Neural progenitor cell (in vitro differentiated cells): ENCODE measurements at regions not wholly inside any gene's neighbourhood (a gene's known extent, or its start where the extent isn't known, plus 50 kb on each side); places are given as distances from the start of the nearest gene placed in this dataset.

ENCODE experiments used
- DNase-seq: peaks from one replicate; pipeline ENCODE4 v3.0.0-alpha.2; 2016; ENCODE audit warnings: low spot score
- H2AFZ ChIP-seq: fragments of 200-600 bp; sonication (generic); replicated peaks from 2 replicates; pipeline ENCODE4 v1.6.1; 2016; ENCODE audit warnings: antibody characterized with exemption
- H3F3A ChIP-seq: fragments of 200-600 bp; sonication (generic); 2 replicates; pipeline ENCODE4 v1.6.1; 2016; ENCODE audit warnings: antibody characterized with exemption, low read depth
- H3K27ac ChIP-seq: fragments of 200-600 bp; sonication (generic); 2 replicates; pipeline ENCODE4 v1.5.1; 2016; ENCODE audit warnings: mild to moderate bottlenecking
- H3K27me3 ChIP-seq: fragments of 200-600 bp; sonication (generic); 2 replicates; pipeline ENCODE4 v1.6.1; 2016; ENCODE audit warnings: mild to moderate bottlenecking, moderate library complexity
- H3K36me3 ChIP-seq: fragments of 200-600 bp; sonication (generic); 2 replicates; pipeline ENCODE4 v1.5.1; 2016
- H3K4me1 ChIP-seq: fragments of 200-600 bp; sonication (generic); 2 replicates; pipeline ENCODE4 v1.6.1; 2016; ENCODE audit warnings: mixed run types
- H3K4me2 ChIP-seq: fragments of 200-600 bp; sonication (generic); 2 replicates; pipeline ENCODE4 v1.6.1; 2016
- H3K4me3 ChIP-seq: fragments of 200-600 bp; sonication (generic); 2 replicates; pipeline ENCODE4 v1.5.1; 2016
- H3K79me2 ChIP-seq: fragments of 200-600 bp; sonication (generic); 2 replicates; pipeline ENCODE4 v1.6.1; 2016; ENCODE audit warnings: low read depth
- H3K9ac ChIP-seq: fragments of 200-600 bp; sonication (generic); 2 replicates; pipeline ENCODE4 v1.6.1; 2016
- H3K9me3 ChIP-seq: fragments of 200-600 bp; sonication (generic); 2 replicates; pipeline ENCODE4 v1.5.1; 2016; ENCODE audit warnings: low read depth
- H4K20me1 ChIP-seq: fragments of 200-600 bp; sonication (generic); 2 replicates; pipeline ENCODE4 v1.6.1; 2016; ENCODE audit warnings: low read depth
- H3K27ac Mint-ChIP-seq: 3 replicates; pipeline ENCODE4 v1.8.0; 2021; ENCODE audit warnings: mixed read lengths
- H3K27me3 Mint-ChIP-seq: 2 replicates; pipeline ENCODE4 v1.8.0; 2022; ENCODE audit warnings: low read depth, mild to moderate bottlenecking, inconsistent platforms, moderate library complexity, mixed read lengths; ENCODE audit not compliant: insufficient read depth
- H3K36me3 Mint-ChIP-seq: 3 replicates; pipeline ENCODE4 v1.8.0; 2021; ENCODE audit warnings: mixed read lengths
- H3K4me1 Mint-ChIP-seq: 3 replicates; pipeline ENCODE4 v1.8.0; 2021; ENCODE audit warnings: mixed read lengths
- H3K4me3 Mint-ChIP-seq: 3 replicates; pipeline ENCODE4 v1.8.0; 2021; ENCODE audit warnings: mild to moderate bottlenecking, moderate library complexity, mixed read lengths
- H3K9me3 Mint-ChIP-seq: 3 replicates; pipeline ENCODE4 v1.8.0; 2020; ENCODE audit warnings: mixed read lengths
- EZH2 ChIP-seq: fragments of 200-600 bp; sonication (generic); IDR thresholded peaks from 2 replicates; pipeline ENCODE4 v1.6.1; 2017; ENCODE audit warnings: antibody characterized with exemption, mild to moderate bottlenecking, moderate library complexity
- EZH2phosphoT487 ChIP-seq: fragments of 200-600 bp; sonication (generic); IDR thresholded peaks from 2 replicates; pipeline ENCODE4 v1.6.1; 2017; ENCODE audit warnings: antibody characterized with exemption
- TF ChIP-seq, protein P1 (sequence below): fragments of 200-600 bp; sonication (generic); IDR thresholded peaks from 2 replicates; pipeline ENCODE4 v1.5.1; 2017; ENCODE audit warnings: antibody characterized with exemption, mild to moderate bottlenecking

DNA sequence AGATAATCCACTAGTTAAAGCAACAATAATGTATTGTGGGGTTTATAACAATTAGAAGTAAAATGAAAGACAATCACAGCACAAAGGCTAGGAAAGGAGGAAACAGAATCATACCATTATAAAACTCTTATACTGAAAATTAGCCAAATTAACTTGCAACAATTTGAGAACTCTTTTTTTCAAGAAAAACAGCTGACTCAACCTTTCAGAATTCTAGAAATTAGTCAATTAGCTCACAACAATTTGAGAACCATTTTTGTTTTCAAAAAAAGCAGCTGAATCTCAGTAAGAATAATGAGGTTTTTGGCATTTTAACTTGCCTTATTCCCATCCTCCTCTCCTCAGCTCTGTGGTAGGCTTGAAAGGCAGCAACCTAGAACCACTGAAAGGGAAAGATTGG lies 269.9 kb downstream of the NPR3 start:
- Mint-ChIP-seq H3K27ac (no peak overlapping the region), H3K4me1 (no peaks in the 10 kb centered on the region), H3K4me3 (no peak overlapping the region), H3K36me3 (no peaks in the 10 kb centered on the region), H3K27me3 (no peaks in the 10 kb centered on the region), H3K9me3 (no peaks in the 10 kb centered on the region)
- H3K36me3 ChIP-seq: no peaks in the 10 kb centered on the region
- H3K4me1 ChIP-seq: peaks cover 9% of the 10 kb centered on the region
- H3K4me3 ChIP-seq: no peak overlapping the region
- no peaks in the 10 kb centered on the region for H4K20me1 ChIP-seq
- TF ChIP-seq, protein P1, sequence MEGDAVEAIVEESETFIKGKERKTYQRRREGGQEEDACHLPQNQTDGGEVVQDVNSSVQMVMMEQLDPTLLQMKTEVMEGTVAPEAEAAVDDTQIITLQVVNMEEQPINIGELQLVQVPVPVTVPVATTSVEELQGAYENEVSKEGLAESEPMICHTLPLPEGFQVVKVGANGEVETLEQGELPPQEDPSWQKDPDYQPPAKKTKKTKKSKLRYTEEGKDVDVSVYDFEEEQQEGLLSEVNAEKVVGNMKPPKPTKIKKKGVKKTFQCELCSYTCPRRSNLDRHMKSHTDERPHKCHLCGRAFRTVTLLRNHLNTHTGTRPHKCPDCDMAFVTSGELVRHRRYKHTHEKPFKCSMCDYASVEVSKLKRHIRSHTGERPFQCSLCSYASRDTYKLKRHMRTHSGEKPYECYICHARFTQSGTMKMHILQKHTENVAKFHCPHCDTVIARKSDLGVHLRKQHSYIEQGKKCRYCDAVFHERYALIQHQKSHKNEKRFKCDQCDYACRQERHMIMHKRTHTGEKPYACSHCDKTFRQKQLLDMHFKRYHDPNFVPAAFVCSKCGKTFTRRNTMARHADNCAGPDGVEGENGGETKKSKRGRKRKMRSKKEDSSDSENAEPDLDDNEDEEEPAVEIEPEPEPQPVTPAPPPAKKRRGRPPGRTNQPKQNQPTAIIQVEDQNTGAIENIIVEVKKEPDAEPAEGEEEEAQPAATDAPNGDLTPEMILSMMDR: no peak
- TF ChIP-seq EZH2 (no peak), EZH2phosphoT487 (no peak)
- H3K9me3 ChIP-seq: no peaks in the 10 kb centered on the region
- H2AFZ ChIP-seq: no peak overlapping the region
- H3F3A ChIP-seq: no peaks in the 10 kb centered on the region
- H3K27ac ChIP-seq: no peak overlapping the region
- no peak overlapping the region for H3K4me2 ChIP-seq
- H3K79me2 ChIP-seq: no peaks in the 10 kb centered on the region
- DNase-seq: no peak
- H3K9ac ChIP-seq: no peak overlapping the region
- no peaks in the 10 kb centered on the region for H3K27me3 ChIP-seq

DNA sequence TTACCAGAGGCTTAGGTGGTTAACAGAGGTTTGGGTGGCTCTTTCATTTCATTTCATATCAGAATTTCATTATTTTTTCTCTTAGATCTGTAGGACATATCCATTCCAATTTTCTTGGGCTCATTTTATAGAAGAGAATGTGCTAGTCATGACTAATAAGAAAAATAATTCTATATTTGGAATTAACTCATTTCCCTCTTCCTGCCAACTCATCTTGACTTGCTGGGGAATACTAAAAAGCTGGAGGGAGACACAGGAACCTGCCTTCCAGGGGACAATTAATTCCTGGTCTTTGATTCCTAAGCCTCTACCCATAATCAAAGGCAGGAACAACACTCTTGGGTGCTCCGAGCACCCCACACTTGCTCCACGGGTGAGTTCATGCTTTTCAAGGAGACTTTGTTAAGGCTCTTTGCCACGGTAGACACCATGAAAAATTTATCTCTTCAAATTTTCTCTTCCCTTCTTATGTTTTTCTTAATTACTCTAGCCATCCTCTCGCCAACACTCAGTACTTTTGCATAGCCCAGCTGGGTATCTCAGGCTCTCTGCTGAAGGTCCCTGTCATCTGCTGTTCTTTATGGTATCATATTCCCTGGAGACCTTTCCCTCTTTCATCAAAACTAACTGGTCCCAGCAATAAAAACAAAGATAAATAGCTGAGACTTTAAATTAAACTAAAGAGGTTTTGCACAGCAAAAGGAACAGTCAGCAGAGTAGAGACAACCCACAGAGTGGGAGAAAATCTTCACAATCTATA lies 273.9 kb downstream of the NPR3 start:
- Histone ChIP-seq H3K4me3 (no peak overlapping the region), H3F3A (no peaks in the 10 kb centered on the region), H3K27me3 (no peaks in the 10 kb centered on the region), H3K9ac (no peak overlapping the region), H3K36me3 (no peaks in the 10 kb centered on the region), H3K4me1 (no peaks in the 10 kb centered on the region), H3K79me2 (no peaks in the 10 kb centered on the region), H2AFZ (no peak overlapping the region), H4K20me1 (no peaks in the 10 kb centered on the region), H3K4me2 (no peak overlapping the region), H3K27ac (no peak overlapping the region), H3K9me3 (no peaks in the 10 kb centered on the region)
- Mint-ChIP-seq H3K27me3 (no peaks in the 10 kb centered on the region), H3K9me3 (no peaks in the 10 kb centered on the region), H3K36me3 (no peaks in the 10 kb centered on the region), H3K4me3 (no peak overlapping the region), H3K4me1 (no peaks in the 10 kb centered on the region), H3K27ac (no peak overlapping the region)
- no peak for DNase-seq
- TF ChIP-seq EZH2phosphoT487 (no peak), EZH2 (no peak)
- TF ChIP-seq, protein P1: no peak

DNA sequence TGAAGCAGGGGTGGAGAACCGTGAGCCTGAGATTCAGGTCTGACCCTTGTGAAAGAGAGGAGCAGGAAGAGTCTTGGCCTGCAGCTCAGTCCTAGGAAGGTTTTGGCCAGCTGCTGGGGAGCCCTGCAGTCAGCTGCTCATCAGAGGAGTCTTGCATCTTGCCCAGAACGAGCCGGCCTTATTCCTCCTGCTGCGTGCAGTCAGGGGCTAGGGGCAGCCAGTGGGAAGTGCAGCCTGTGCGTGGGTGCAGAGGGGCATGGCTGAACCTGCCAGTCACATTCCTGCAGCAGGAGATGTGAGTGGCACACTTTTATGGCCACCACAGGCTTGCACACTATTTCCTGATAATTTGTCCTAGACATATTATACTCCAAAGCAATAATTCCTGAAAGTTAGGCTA lies 278.7 kb downstream of the NPR3 start:
- no peak overlapping the region for H3K4me3 ChIP-seq
- H3K36me3 Mint-ChIP-seq: no peaks in the 10 kb centered on the region
- no peak overlapping the region for H3K27ac ChIP-seq
- H3K27ac Mint-ChIP-seq: no peak overlapping the region
- no peak overlapping the region for H3K9ac ChIP-seq
- H3F3A ChIP-seq: no peaks in the 10 kb centered on the region
- no peak for DNase-seq
- H3K4me1 Mint-ChIP-seq: no peaks in the 10 kb centered on the region
- H3K36me3 ChIP-seq: no peaks in the 10 kb centered on the region
- no peaks in the 10 kb centered on the region for H3K4me1 ChIP-seq
- H3K27me3 Mint-ChIP-seq: no peaks in the 10 kb centered on the region
- no peaks in the 10 kb centered on the region for H3K9me3 Mint-ChIP-seq
- TF ChIP-seq EZH2phosphoT487 (no peak), EZH2 (no peak)
- TF ChIP-seq, protein P1: no peak
- no peaks in the 10 kb centered on the region for H3K9me3 ChIP-seq
- no peaks in the 10 kb centered on the region for H3K27me3 ChIP-seq
- no peak overlapping the region for H2AFZ ChIP-seq
- no peak overlapping the region for H3K4me2 ChIP-seq
- H4K20me1 ChIP-seq: no peaks in the 10 kb centered on the region
- no peak overlapping the region for H3K4me3 Mint-ChIP-seq
- no peaks in the 10 kb centered on the region for H3K79me2 ChIP-seq
